H1 (cell line): ENCODE measurements at regions not wholly inside any gene's neighbourhood (a gene's known extent, or its start where the extent isn't known, plus 50 kb on each side); places are given as distances from the start of the nearest gene placed in this dataset.

Experiments
- CTCF ChIA-PET: fragments of 300-600 bp; sonication (Branson Sonifier 250); formaldehyde crosslinking; loops from one replicate; lab custom pipeline; 2021; ENCODE audit not compliant: partially characterized antibody; lab: Charles Lee
- POLR2A ChIA-PET: fragments of 300-600 bp; sonication (Branson Sonifier 250); formaldehyde crosslinking; loops from one replicate; lab custom pipeline; 2021; ENCODE audit warnings: inconsistent platforms; ENCODE audit not compliant: partially characterized antibody; lab: Charles Lee
- DNase-seq, 2 experiments: peaks; one replicate each; pipeline versions ENCODE4 v3.0.0 to v3.0.0-alpha.2; 2010 to 2022; ENCODE audit warnings: low spot score in 2 of 2, low read depth in 1 of 2, mixed read lengths in 1 of 2
- FAIRE-seq: peaks from 2 replicates; lab custom pipeline; 2011; peaks lifted over from hg19 to GRCh38; lab: Jason Lieb, UNC
- H2AFZ ChIP-seq: 2 replicates; pipeline ENCODE4 v1.8.1; 2012; ENCODE audit warnings: low read length, inconsistent platforms
- H2AK5ac ChIP-seq: 2 replicates; pipeline ENCODE4 v1.6.1; 2013; ENCODE audit warnings: low read depth, low read length
- H2BK120ac ChIP-seq: replicated peaks from 2 replicates; pipeline ENCODE3; 2013; ENCODE audit warnings: low read depth, low read length, inconsistent platforms
- H2BK12ac ChIP-seq: 2 replicates; pipeline ENCODE4 v1.6.1; 2013; ENCODE audit warnings: low read depth, low read length
- H2BK15ac ChIP-seq: 2 replicates; pipeline ENCODE4 v1.6.1; 2013; ENCODE audit warnings: low read length
- H2BK20ac ChIP-seq: 2 replicates; pipeline ENCODE4 v1.6.1; 2013; ENCODE audit warnings: low read length
- H2BK5ac ChIP-seq: 2 replicates; pipeline ENCODE4 v1.6.1; 2013; ENCODE audit warnings: low read depth, low read length
- H3K14ac ChIP-seq: 2 replicates; pipeline ENCODE4 v1.6.1; 2013; ENCODE audit warnings: inconsistent platforms; ENCODE audit not compliant: insufficient read length
- H3K18ac ChIP-seq: 2 replicates; pipeline ENCODE4 v1.6.1; 2013; ENCODE audit warnings: low read length; ENCODE audit errors: extremely low read depth
- H3K23ac ChIP-seq: 2 replicates; pipeline ENCODE4 v1.6.1; 2013; ENCODE audit warnings: inconsistent platforms; ENCODE audit not compliant: insufficient read length
- H3K23me2 ChIP-seq: 2 replicates; pipeline ENCODE4 v1.6.1; 2013; ENCODE audit warnings: low read depth, low read length
- H3K27ac ChIP-seq: 2 replicates; pipeline ENCODE4 v1.6.1; 2011; ENCODE audit warnings: low read depth, low read length, inconsistent platforms
- H3K27me3 ChIP-seq, 4 experiments: replicated peaks in 1 of 4; 1 replicate in 1 of 4; 2 replicates in 3 of 4; pipeline versions ENCODE4 v1.6.1 to v1.8.1; 2011 to 2013; ENCODE audit warnings: low read length in 3 of 4, mild to moderate bottlenecking in 3 of 4, inconsistent platforms in 2 of 4, mixed read lengths in 2 of 4, moderate library complexity in 1 of 4; ENCODE audit not compliant: control insufficient read depth in 3 of 4, insufficient read depth in 3 of 4; ENCODE audit errors: extremely low read depth in 1 of 4
- H3K36me3 ChIP-seq, 4 experiments: 2 replicates each; pipeline versions ENCODE4 v1.6.1 to v1.8.1; 2011 to 2013; ENCODE audit warnings: mild to moderate bottlenecking in 4 of 4, low read length in 3 of 4, moderate library complexity in 2 of 4, control low read depth in 1 of 4, inconsistent platforms in 1 of 4; ENCODE audit not compliant: insufficient read depth in 4 of 4, control insufficient read depth in 2 of 4
- H3K4ac ChIP-seq: replicated peaks from 2 replicates; pipeline ENCODE3; 2013; ENCODE audit warnings: low read length, low read depth, mixed read lengths, inconsistent platforms; ENCODE audit not compliant: insufficient read length
- H3K4me1 ChIP-seq, 4 experiments: replicated peaks in 1 of 4; 1 replicate in 1 of 4; 2 replicates in 3 of 4; pipeline versions ENCODE4 v1.6.1 to v1.8.1; 2011 to 2013; ENCODE audit warnings: low read length in 3 of 4, inconsistent platforms in 2 of 4, mixed read lengths in 1 of 4; ENCODE audit not compliant: insufficient read depth in 4 of 4, control insufficient read depth in 3 of 4
- H3K4me2 ChIP-seq, 2 experiments: 2 replicates each; pipeline versions ENCODE4 v1.6.1 to v1.8.1; 2011 to 2013; ENCODE audit warnings: low read depth in 2 of 2, low read length in 2 of 2, control low read depth in 1 of 2, inconsistent platforms in 1 of 2, mild to moderate bottlenecking in 1 of 2; ENCODE audit not compliant: insufficient read depth in 1 of 2
- H3K4me3 ChIP-seq, 4 experiments: fragments of 200-600, 300-600 bp in 1 of 4; sonication (generic), shearing (Covaris generic), sonication (Bioruptor Twin) in 1 of 4; 2 replicates each; pipeline versions ENCODE4 v1.5.1 to v1.8.1; 2011 to 2016; ENCODE audit warnings: low read length in 4 of 4, low read depth in 3 of 4, control low read depth in 2 of 4, inconsistent platforms in 2 of 4, mild to moderate bottlenecking in 2 of 4, mixed read lengths in 1 of 4, moderate library complexity in 1 of 4; ENCODE audit not compliant: insufficient read depth in 2 of 4; ENCODE audit errors: extremely low read depth in 1 of 4
- H3K56ac ChIP-seq: replicated peaks from 2 replicates; pipeline ENCODE3; 2013; ENCODE audit warnings: low read depth, mild to moderate bottlenecking, mixed read lengths, low read length, inconsistent platforms; ENCODE audit not compliant: insufficient read length
- H3K79me1 ChIP-seq: 2 replicates; pipeline ENCODE4 v1.6.1; 2013; ENCODE audit warnings: low read depth, low read length, control low read depth
- H3K79me2 ChIP-seq, 2 experiments: 2 replicates each; pipeline versions ENCODE4 v1.6.1 to v1.8.1; 2012 to 2013; ENCODE audit warnings: low read length in 2 of 2, mild to moderate bottlenecking in 2 of 2, inconsistent platforms in 1 of 2; ENCODE audit not compliant: insufficient read depth in 2 of 2, control insufficient read depth in 1 of 2
- H3K9ac ChIP-seq, 4 experiments: replicated peaks in 1 of 4; 1 replicate in 1 of 4; 2 replicates in 3 of 4; pipeline versions ENCODE4 v1.6.1 to v1.8.1; 2011 to 2013; ENCODE audit warnings: low read depth in 3 of 4, low read length in 3 of 4, control low read depth in 2 of 4, mild to moderate bottlenecking in 2 of 4, moderate library complexity in 2 of 4, inconsistent platforms in 1 of 4; ENCODE audit errors: extremely low read depth in 1 of 4
- H3K9me3 ChIP-seq, 2 experiments: 2 replicates each; pipeline versions ENCODE4 v1.6.1 to v1.8.1; 2012 to 2013; ENCODE audit warnings: mild to moderate bottlenecking in 2 of 2, moderate library complexity in 2 of 2, control low read depth in 1 of 2, inconsistent platforms in 1 of 2, low read depth in 1 of 2, low read length in 1 of 2, mixed read lengths in 1 of 2; ENCODE audit not compliant: insufficient read depth in 2 of 2
- H4K20me1 ChIP-seq, 2 experiments: replicated peaks in 1 of 2; 2 replicates each; pipeline versions ENCODE3 to v1.8.1; 2011 to 2013; ENCODE audit warnings: inconsistent platforms in 2 of 2, low read length in 2 of 2, mild to moderate bottlenecking in 1 of 2; ENCODE audit not compliant: insufficient read depth in 2 of 2, control insufficient read depth in 1 of 2
- H4K5ac ChIP-seq: 2 replicates; pipeline ENCODE4 v1.6.1; 2013; ENCODE audit warnings: low read length, low read depth, mixed read lengths, inconsistent platforms; ENCODE audit not compliant: insufficient read length
- H4K8ac ChIP-seq: 2 replicates; pipeline ENCODE4 v1.8.0; 2013; ENCODE audit warnings: mild to moderate bottlenecking, moderate library complexity, low read length, inconsistent platforms; ENCODE audit not compliant: insufficient read depth; ENCODE audit errors: extremely low read depth
- H4K91ac ChIP-seq: replicated peaks from 2 replicates; pipeline ENCODE3; 2013; ENCODE audit warnings: low read length, mixed read lengths, inconsistent platforms; ENCODE audit not compliant: insufficient read length
- CBX5 ChIP-seq: fragments of 300-800, 300-1000 bp; sonication (generic); IDR thresholded peaks from 2 replicates; pipeline ENCODE4 v1.7.1; 2016; ENCODE audit warnings: antibody characterized with exemption, low read length, low read depth
- GTF2F1 ChIP-seq: IDR thresholded peaks from 2 replicates; pipeline ENCODE4 v1.6.1; 2012; ENCODE audit warnings: low read depth, low read length, improper control_type of control experiment, borderline replicate concordance
- KDM1A ChIP-seq: fragments of 200-600, 300-600 bp; sonication (generic); IDR thresholded peaks from 2 replicates; pipeline ENCODE4 v1.7.1; 2016; ENCODE audit warnings: mild to moderate bottlenecking, low read length, borderline replicate concordance
- NANOG ChIP-seq: IDR thresholded peaks from 2 replicates; pipeline ENCODE4 v1.6.1; 2011; ENCODE audit warnings: low read length, low read depth, mild to moderate bottlenecking, inconsistent platforms; ENCODE audit not compliant: insufficient read depth, poor library complexity, severe bottlenecking
- RXRA ChIP-seq: IDR thresholded peaks from 2 replicates; pipeline ENCODE4 v1.6.1; 2011; ENCODE audit warnings: low read depth, mild to moderate bottlenecking, low read length, moderate library complexity; ENCODE audit not compliant: insufficient read depth
- WGBS, 2 experiments: shearing (Covaris generic) in 1 of 2; methylation state at CpG; one replicate each; pipeline versions ENCODE4 v1.1.6 to v1.1.7; 2013 to 2015; ENCODE audit warnings: low lambda C conversion rate in 2 of 2, mixed read lengths in 2 of 2, inconsistent platforms in 1 of 2, low coverage in 1 of 2, missing lambda C conversion rate in 1 of 2; ENCODE audit not compliant: insufficient replicate concordance in 2 of 2, insufficient coverage in 1 of 2, insufficient read length in 1 of 2; ENCODE audit errors: extremely low coverage in 1 of 2, missing lambda C conversion rate in 1 of 2; 5-methylcytosine and 5-hydroxymethylcytosine counted together

- no peak overlapping the region for H3K4me2 ChIP-seq
- H3K36me3 ChIP-seq = peaks cover 0 to 4% (median 1%) of the 10 kb centered on the region in 4 experiments; a peak in 2 of 8 replicates
- no peak overlapping the region for H3K14ac ChIP-seq
- DNase-seq (no peak), FAIRE-seq (peak; percentile 45)
- no peaks in the 10 kb centered on the region for H3K23me2 ChIP-seq
- peak overlapping the region; percentile 75; the same call in 1 of the 2 replicates for H2AK5ac ChIP-seq
- H2BK120ac ChIP-seq = peak overlapping the region; percentile 33
- H3K4me3 ChIP-seq = no peak overlapping the region
- no peak overlapping the region for H3K23ac ChIP-seq
- no peaks in the 10 kb centered on the region for H3K27me3 ChIP-seq
- no peak overlapping the region for H4K8ac ChIP-seq
- H3K4ac ChIP-seq = no peak overlapping the region
- POLR2A ChIA-PET = no interaction called here
- H2BK15ac ChIP-seq = no peak overlapping the region
- 92% methylated on average over 6 of the region's 6 CpGs; no CpG with 5 or more reads in 1 of the 2 experiments for WGBS, 2 experiments
- H3K18ac ChIP-seq = no peak overlapping the region; the same call in 1 of the 2 replicates
- H2BK20ac ChIP-seq = peak overlapping the region; percentile 61; the same call in 1 of the 2 replicates
- no peak overlapping the region for H3K27ac ChIP-seq
- TF ChIP-seq GTF2F1 = no peak
- TF ChIP-seq NANOG = no peak
- no peak for TF ChIP-seq KDM1A
- no peak for TF ChIP-seq CBX5
- TF ChIP-seq RXRA = no peak
- TF ChIP-seq, all 59 proteins: peak for 0
- Histone ChIP-seq H3K56ac (no peak overlapping the region), H2BK5ac (no peak overlapping the region), H3K9me3 (peaks cover 8 to 9% of the 10 kb centered on the region in 2 experiments; a peak in 3 of 4 replicates), H4K5ac (no peak overlapping the region), H2BK12ac (peak overlapping the region; percentile 60; the same call in 1 of the 2 replicates), H3K79me1 (no peaks in the 10 kb centered on the region), H2AFZ (no peak overlapping the region), H3K9ac (no peak overlapping the region), H4K20me1 (no peaks in the 10 kb centered on the region), H4K91ac (no peak overlapping the region), H3K79me2 (no peaks in the 10 kb centered on the region), H3K4me1 (no peaks in the 10 kb centered on the region; a peak in 1 of 7 replicates)
- CTCF ChIA-PET = no interaction called here
Observed at GRCh38 chrX:6707497-6707896, 172.6 kb upstream of the VCX3A start.
